ENCODE measurements at regions not wholly inside any gene's neighbourhood (a gene's known extent, or its start where the extent isn't known, plus 50 kb on each side); places are given as distances from the start of the nearest gene placed in this dataset.
"Not testable (repeated sequence)": the region's sequence is repeated elsewhere in the genome, so short reads cannot be mapped to it uniquely, and the experiment has no call there.

DNA sequence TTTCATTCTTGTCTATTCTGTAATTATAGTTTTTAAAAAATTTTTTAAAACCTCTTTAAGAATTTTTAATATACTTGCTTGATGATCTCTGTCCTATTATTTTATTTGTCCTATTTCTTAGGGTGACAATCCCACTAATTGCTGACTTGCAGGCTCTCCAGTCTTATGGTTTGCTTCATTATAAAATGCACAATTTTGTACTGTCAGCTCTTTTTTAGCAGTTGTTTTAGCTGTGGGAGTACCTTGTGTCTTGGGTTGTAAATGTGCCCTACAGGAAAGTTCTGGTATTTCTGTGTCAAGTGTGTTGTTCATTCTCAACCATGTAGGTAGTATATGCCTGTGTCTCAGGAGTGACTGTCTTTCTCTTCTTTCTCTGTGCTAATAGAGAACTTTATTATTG, 118.2 kb upstream of the IL15 start:
- DNase-seq (ENCODE audit: low read depth in 3 of 3, low spot score in 1 of 3) = no peak

DNA sequence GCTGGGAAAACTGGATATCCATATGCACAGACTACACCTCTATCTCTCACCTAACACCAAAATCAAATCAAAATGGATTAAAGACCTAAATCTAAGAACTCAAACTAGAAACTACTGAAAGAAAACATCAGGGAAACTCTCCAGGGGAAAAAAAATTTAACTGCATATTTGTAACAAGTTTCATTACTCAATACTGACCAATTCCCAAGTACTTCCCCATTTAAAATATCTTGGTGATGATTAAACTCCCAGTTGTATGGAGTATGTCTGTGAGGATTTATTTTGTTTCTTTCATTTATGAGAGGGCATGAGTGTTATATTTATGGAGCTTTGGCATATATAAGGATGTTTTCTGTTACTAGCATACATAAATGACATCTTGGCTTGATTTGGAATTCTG, 112.3 kb upstream of the IL15 start:
- no peak for DNase-seq (ENCODE audit: low read depth in 3 of 3, low spot score in 1 of 3)

DNA sequence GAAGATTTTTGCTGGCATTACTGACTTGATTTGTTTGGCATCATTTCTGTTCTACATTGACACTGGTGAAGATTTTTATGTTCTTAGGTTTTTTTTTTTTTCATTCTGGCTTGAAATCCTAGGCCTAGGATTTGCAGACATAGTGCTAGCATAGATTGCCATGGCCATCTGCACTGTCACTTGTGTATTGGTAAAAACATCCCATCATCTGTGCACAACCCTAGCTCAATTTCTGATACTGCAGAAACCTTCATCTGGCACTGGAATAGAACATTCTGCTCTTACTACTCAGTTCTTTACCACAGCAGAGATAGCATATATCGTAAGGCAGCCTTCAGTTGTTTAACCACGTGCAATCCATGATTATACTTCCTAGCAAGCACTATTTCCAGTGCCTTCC, 111.5 kb upstream of the IL15 start:
- DNase-seq (ENCODE audit: low read depth in 3 of 3, low spot score in 1 of 3) = no peak

DNA sequence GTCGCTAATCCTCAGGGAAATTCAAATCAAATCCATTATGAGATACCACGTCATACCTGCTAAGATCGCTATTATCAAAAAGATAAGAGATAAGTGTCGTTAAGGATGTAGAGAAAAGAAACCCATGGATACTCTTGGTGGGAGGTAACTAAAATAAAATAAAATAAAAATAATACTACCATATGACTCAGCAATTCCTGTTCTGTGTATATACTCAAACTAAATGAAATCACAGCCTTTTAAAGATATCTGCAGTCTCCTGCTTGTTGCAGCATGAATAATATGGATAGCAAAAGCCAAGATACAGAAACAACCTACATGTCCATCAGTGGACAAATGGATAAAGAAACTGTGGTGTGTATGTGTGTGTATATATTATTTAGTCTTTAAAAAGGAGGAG, 105.8 kb upstream of the IL15 start:
- DNase-seq (ENCODE audit: low read depth in 3 of 3, low spot score in 1 of 3) = no peak

DNA sequence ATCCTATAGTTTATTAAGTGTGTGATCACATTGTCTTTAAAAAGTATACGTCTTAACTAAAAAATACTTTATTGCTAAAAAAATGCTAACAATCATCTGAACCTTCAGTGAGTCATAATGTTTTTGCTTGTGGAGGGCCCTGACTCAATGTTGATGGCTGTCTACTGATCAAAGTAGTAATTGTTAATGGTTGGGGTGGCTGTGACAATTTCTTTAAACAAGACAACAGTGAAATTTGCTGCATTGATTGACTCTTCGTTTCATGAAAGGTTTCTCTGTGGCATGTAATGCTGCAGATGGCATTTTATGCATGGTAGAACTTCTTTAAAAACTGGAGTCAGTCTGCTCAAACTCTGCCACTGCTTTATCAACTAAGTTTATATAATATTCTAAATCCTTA, 101.4 kb upstream of the IL15 start:
- DNase-seq (ENCODE audit: low read depth in 3 of 3, low spot score in 1 of 3) = no peak

DNA sequence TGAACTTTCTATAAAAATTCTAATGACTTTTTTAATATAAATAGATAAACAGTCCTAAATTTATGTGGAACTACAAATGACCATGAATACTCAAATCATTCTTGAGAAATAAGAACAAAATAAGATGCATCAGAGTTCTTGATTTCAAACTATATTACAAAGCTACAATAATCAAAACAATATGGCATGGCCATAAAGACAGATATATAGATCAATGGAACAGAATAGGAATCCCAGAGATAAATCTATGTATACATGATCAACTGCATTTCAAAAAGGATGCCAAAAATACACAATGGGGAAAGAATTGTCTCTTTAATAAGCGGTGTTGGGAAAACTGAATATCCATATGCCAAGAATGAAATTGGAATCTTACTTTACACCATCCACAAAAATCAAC, 98.4 kb upstream of the IL15 start:
- DNase-seq (ENCODE audit: low read depth in 3 of 3, low spot score in 1 of 3) = no peak

DNA sequence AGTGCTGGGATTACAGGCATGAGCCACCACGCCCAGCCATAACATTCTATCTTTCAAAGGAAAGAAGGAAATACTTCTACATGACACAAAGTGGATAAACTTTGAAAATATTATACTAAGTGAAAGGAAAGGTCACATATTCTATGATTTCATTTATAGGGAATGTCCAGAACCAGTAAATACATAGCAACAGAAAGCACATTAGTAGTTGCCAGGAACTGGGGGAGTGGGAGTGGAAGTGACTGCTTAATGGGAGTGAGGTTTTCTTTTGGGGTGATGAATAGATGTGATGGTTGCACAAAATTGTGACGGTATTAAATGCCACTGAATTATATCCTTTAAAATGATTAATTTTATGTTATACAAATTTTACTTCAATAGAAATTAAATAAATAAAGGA, 95.7 kb upstream of the IL15 start:
- no peak for DNase-seq (ENCODE audit: low read depth in 3 of 3, low spot score in 1 of 3)

DNA sequence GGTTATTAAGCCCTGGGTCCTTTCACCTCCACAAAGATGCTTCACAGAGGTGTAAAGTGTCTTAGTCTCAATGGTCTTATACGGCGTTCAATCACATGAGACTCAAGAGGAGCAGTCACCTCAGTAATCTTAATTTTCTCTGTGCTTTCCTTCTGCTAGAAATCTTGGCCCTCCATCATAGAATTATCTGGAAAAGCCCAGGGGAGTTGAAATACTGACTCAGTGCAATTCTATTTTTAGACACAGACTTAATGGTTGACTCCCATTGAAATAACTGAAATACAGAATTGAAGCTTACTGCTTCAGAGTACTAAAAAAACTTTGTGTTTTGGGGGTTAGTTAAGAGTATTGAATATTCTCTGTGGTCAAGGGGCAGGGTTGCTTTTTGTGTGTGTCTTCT, 94.5 kb upstream of the IL15 start:
- no peak for DNase-seq (ENCODE audit: low read depth in 3 of 3, low spot score in 1 of 3)

DNA sequence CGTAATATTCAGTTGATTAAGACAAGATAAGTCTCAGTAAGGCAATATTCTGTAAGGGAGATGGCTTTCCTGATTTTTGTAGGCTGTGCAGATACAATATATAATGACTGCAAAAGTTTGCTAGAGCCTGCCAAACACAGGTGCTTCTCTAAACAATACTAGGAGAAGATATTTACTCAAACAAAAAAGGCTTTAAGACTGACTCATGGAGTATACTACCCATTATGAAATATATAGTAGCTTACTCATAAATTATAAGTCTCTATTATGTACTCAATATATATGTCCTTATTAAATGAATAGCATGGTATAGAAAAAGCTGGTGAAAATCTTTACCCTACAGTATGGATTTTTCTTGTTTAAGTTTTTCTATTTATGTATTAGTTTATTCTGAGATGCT, 93.2 kb upstream of the IL15 start:
- no peak for DNase-seq (ENCODE audit: low read depth in 3 of 3, low spot score in 1 of 3)

DNA sequence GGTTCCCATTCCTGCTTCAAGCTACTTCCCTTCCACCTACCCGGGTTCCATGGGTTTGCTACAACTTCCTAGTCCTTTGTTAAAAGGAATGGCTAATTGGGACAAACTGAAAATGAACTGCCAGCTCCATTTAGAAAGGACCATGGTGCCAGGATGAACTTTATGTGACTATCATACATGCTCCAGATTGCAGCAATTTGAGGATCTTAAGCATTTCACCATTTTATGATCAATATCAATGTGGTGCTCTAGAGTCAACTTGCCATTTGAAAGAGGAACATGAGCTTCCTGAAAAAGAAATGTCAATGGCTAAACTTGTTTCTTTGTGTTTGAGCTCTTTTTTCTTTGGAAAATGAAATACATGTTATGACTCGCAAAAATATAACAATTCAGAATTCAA, 92.7 kb upstream of the IL15 start:
- no peak for DNase-seq (ENCODE audit: low read depth in 3 of 3, low spot score in 1 of 3)

DNA sequence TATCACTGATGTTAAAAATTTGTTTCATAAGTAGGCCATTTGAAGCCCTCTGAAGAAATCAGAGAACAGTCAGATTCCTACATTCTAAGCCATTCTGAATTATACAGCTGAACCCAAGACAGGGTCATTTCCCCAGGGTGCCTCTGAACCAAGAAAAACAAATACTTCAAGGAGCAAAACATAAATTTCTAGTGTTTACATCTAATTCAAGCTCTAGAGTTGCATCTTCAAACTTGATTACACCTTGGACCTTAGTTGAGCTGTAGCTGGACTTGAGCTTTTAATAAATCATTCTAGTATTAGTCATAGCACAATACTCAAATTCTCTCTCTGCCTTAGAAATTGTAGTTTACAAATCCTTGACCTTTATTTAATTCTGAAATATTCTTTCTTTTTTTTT, 87.6 kb upstream of the IL15 start:
- DNase-seq (ENCODE audit: low read depth in 3 of 3, low spot score in 1 of 3) = no peak

DNA sequence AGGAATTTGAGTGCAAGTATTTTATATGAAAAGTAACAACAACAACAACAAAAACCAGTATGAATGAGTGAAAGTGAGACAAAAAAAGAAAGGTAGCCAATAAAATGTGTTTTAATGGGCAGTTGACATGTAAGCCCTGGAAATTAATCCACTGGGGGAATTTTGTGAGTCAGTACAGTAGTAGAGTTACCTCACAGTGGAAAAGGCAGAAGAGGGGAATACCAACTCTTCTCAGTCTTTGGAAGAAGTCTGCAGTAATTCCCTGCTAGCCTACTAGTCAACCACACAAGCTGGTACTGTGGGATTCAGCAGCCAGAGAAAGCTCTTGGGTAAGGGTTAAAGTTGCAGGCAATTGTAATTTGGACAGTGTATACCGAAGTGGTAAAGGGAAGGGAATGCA, 76.3 kb upstream of the IL15 start:
- no peak for DNase-seq (ENCODE audit: low read depth in 3 of 3, low spot score in 1 of 3)

DNA sequence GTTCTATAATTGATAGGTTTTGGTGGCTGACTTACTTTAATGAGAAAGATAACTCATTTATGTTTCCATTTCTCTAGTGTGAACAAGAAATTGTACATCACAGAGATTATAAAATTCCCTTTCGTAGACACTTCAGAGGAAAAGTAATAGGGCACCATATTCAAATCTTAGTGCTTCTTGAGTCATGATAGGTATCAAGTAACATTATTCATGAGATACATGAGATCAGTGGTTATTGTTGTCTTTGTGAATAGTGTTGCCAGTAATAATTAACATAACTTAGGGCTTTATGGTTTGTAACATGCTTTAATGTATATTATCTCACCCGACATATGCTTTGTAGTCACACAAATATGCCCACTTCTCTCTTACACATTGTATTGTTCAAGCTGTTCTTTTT, 73.7 kb upstream of the IL15 start:
- DNase-seq (ENCODE audit: low read depth in 3 of 3, low spot score in 1 of 3) = no peak

DNA sequence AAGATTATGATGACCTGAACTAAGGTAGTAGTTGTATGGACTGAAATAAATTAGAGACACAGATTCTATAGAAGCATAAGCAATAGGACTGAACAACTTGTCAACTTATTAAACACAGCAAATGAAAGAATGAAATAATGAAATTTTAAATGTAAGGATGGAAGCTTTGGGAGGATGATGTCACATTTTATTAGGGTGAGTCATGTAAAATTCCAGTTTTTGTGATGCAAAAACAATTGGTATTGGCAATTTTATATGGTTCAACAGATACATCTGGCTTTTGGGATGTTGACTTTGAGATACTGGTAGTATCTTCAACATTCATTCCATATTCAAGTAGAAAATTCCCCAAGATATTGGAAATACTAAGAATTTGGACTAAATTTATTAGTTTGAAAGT, 72.7 kb upstream of the IL15 start:
- no peak for DNase-seq (ENCODE audit: low read depth in 3 of 3, low spot score in 1 of 3)

DNA sequence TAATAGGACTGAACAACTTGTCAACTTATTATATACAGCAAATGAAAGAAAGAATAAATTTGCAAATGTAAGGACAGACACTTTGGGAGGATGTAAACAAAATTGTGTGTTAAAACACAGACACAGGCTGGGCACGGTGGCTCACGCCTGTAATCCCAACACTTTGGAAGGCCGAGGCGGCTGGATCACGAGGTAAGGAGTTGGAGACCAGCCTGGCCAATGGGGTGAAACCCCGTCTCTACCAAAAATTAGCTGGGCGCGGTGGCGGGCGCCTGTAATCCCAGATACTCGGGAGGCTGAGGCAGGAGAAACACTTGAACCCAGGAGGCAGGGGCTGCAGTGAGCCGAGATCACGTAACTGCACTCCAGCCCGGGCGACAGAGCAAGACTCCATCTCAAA, 71.4 kb upstream of the IL15 start:
- DNase-seq (ENCODE audit: low read depth in 3 of 3, low spot score in 1 of 3) = not testable (repeated sequence)

DNA sequence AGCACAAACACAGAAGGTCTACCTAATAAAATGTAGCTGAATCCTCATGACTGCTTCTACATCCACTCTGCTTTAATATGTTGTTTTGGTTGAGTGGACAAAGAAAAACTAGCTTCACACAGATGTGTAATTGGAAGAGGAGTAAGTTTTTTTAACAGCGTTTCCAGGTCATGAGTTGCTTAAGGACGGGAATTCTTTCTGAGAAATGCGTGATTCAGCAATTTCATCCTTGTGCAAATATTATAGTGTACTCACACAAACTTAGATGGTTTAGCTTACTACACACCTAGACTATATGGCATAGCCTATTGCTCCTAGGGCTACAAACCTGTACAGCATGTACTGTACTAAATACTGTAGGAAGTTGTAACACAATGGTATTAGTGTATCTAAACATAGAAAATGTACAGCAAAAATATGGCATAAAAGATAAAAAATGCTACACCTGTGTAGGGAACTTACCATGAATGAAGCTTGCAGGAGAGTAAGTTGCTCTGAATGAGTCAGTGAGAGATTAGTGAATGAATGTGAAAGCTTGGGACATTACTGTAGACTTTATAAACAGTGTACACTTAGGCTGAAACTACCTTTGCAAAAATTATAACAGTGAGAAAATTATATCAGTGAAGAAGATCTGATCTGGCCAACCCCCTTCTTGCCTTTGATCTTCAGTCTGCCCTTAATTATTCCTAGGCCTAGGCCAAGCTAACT, 70.8 kb upstream of the IL15 start:
- no peak for DNase-seq (ENCODE audit: low read depth in 3 of 3, low spot score in 1 of 3)

DNA sequence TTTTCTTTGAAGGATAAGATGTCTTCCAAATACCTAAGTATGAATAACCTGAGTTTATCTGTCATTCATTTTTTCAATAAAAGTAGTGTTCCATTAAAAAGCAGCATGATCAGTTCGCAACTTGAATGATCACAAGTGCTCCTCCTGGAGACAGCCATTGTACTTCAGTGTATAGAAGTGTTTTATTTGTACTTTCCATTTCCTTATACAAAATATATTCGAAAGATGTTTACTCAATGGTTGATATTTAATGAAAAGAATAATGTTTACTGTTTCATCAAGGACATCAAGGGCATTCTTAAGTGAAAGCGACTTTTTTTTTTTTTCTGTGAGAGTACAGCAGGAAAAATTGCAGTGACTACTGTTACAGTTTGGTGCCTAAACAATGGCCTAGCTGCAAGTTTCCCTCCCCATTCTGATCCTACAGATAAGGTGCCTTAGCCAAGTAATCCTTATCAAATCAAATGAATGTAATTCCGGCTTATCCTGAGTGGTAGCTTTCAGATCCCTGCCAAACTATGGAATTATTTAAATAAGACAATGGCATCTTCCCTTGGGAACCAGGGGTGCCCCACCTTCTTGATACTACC, 69.0 kb upstream of the IL15 start:
- DNase-seq (ENCODE audit: low read depth in 3 of 3, low spot score in 1 of 3) = no peak

DNA sequence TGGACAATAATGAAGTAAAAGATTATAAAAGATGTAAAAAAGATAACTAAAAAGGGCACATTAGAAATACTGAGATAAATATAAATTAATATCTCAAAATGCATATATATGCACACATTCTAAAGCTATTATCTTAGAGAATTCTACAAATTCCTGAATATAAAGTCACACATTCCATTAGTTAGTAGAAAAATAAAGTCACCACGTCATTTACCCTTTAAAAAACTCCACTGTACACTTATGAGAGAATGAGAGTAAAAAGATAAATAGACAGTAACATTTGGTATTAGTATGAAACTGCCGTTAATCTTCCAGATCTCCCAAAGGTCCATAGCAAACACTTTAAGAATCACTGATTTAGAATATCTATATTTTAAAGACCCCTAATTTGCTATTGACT, 67.2 kb upstream of the IL15 start:
- DNase-seq (ENCODE audit: low read depth in 3 of 3, low spot score in 1 of 3) = no peak

DNA sequence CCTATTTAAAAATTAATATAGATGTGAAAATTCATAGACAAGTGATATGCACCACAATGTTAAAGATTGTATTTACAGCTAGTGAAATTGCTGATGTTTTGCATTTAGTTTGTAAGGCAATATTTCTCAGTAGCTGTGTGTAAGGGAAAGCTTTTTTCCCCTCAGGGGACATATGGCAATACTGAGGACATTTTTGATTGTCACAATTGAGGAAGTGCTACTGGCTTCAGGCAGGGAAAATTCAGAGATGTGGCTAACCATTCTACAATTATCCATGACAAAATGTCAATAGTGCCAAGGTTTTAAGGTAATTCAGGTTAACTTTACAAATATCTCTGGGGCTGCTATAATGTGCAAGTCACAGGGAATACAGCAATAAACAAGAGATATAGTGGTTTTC, 66.1 kb upstream of the IL15 start:
- DNase-seq (ENCODE audit: low read depth in 3 of 3, low spot score in 1 of 3) = no peak

DNA sequence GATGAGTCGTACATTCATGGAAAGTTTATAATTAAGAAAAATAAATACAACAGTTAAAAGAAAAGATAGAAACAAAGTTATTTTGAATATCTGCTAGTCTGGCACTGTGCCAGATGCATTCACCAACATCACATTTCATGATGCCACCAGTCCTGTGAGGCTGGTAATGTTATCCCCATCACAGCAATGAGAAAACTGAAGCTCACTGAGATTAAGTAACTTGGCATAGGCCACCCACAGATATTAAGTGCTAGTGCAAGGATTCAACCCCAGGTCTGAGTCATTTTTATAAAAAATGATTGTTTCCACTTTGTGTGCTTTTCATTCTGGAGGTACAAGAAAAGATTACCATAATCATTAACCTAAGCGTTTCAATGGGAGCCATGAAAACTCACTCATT, 65.0 kb upstream of the IL15 start:
- DNase-seq (ENCODE audit: low read depth in 3 of 3, low spot score in 1 of 3) = no peak

DNA sequence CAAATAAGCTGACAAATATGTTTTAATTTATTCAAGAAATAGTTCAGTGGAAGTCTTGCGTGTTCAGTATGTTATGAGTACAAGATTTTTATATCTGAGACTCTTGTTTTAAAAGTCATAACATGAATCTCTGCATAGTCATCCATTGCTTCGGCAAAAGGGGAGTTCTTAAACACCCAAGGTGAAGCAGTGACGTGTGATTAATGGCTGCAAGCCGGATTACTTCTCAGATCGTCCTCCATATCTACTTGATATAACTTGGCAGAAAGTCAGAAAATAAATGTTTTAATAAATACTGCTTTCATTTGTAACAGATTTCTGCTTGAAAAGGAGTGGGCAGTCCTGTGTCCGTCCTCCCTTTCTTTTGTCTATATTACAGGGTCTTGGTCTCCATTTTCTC, 64.6 kb upstream of the IL15 start:
- DNase-seq (ENCODE audit: low read depth in 3 of 3, low spot score in 1 of 3) = no peak

DNA sequence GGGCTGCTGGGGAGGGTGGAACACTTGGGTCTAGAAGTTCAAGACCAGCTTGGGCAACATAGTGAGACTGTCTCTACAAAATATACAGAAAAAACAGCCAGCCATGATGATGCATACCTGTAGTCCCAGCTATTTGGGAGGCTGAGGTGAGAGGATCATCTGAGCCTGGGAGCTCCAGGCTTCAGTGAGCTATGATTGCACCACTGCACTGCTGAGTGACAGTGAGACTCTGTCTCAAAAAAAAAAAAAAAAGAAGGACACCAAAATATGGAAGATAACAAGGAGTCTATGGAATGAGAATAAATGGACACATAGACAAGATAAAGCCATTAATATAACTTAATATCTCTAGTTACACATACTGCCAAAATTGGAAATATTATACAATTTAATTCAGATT, 62.7 kb upstream of the IL15 start:
- no peak for DNase-seq (ENCODE audit: low read depth in 3 of 3, low spot score in 1 of 3)

DNA sequence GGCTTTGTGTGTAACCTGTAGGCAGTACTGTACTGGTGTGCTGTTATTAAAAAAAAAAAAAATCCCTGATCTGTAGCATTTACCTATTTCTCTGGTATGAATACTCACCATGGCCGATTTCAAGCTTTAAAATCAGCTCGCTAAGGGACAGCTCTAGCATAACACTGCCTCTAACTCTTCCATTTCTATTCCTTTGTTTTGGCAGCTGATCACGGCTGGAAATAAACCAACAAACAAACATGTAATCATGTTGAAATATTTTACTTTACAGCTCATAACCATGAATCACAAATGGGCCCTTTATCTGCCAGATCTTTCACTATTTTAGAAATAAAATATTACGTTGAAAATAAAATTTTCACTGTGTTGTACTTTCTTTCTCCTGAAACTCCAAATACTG, 60.5 kb upstream of the IL15 start:
- DNase-seq (ENCODE audit: low read depth in 3 of 3, low spot score in 1 of 3) = no peak

Measured in stimulated activated CD4-positive, alpha-beta T cell treated with anti-CD3 and anti-CD28 coated beads, TNF-alpha, amount 100 ng/mL, for 1 hour (primary cell).